Inflammatory macrophage treated with lipopolysaccharide for 1 hour (primary cell): ENCODE measurements at regions not wholly inside any gene's neighbourhood (a gene's known extent, or its start where the extent isn't known, plus 50 kb on each side); places are given as distances from the start of the nearest gene placed in this dataset.
"Not testable (repeated sequence)": the region's sequence is repeated elsewhere in the genome, so short reads cannot be mapped to it uniquely, and the experiment has no call there.

ENCODE experiments used
- DNase-seq, 2 donors: peaks; one replicate each; pipeline ENCODE4 v3.0.0-alpha.2; 2020 to 2022

DNA sequence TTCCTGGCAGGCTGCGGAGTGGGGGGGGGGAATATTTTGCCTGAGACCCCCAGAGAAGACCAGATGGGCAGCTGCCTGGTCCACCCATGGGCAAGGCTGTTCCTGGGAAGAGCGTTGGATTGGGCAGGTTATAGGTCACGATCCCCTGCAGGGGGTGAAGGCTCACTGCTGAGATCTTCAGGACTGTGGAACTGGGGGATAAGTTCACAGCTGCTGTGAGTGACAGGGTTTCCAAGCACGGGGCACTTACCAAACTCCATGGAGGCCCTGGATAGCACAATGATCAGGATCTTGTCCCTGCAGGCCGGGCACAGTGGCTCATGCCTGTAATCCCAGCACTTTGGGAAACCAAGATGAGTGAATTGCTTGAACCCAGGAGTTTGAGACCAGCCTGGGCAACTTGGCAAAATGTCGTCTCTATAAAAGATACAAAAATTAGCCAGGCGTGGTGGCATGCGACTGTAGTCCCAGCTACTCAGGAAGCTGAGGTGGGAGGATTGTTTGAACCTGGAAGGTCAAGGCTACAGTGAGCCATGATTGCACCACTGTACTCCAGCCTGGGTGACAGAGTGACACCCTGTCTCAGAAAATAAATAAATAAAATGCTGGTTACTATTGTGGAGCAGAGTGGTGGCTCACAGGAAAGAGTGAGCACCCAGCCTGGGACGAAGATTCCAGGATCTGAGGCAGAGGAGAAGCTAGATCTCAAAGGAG lies 68.0 kb upstream of the HELT start:
- DNase-seq = no peak

DNA sequence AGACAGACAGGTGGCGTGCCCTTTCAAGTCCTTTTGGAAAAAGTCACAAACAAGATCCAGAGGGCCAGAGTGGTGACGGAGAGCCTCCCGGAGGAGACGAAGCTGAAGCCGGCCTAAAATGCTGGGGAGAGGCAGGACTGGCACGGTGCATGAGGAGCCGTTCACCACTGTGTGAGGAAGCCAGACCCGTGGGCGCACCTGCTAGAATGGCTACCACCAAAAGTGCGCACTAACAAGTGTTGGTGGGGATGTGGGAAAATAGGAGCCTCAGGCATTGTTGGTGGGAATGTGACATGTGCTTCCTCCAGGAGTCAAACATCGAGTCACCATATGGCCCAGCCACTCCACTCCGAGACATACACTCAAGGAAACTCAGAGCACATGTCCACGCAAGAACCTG lies 67.4 kb upstream of the HELT start:
- DNase-seq = no peak

- DNase-seq = no peak
Measured at GRCh38 chr4:184951668-184952160, 66.6 kb upstream of the HELT start.

DNA sequence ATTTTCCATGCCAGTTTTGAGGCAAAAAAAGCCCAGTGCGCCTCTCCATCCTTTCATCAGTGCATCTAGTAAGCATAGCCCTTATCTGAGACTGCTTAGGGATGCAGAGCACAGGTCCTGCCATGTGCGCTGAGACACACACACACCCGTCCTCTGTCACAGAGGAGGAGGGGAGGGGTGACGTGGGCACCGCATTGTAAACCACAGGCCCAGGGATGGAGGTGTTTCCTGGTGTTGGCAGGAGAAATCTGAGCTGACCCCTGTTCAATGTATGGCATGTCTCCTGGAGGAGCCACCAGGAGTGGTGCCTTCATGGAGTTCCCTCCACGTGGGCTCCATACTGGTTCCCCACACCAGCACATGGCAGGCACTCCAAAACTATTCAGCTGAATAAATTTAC lies 65.8 kb upstream of the HELT start:
- DNase-seq = no peak

DNA sequence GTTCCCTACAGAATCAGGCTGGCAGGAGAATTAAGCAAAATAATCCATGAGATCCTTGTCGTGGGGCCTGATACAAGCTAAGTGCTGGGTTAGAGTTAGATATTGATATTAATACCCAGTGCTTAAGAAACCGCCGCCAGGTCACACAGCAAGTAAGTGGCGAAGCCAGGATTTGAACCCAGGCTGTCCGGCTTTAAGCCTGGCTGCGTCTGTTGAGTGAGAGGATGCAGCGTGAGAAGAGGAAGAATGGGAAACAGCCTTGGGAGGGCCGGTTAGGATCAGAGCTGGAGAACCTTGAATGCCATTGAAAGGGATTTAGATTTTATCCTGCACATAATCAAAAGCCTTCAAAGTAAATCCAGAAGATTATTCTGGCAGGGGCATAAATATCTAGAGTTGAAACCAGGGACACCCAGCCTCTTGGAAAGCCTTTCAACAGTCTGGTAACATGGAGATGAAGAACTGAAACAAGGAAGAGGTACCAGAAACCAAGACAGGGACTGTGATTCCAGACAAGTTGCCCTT lies 64.8 kb upstream of the HELT start:
- DNase-seq = no peak

DNA sequence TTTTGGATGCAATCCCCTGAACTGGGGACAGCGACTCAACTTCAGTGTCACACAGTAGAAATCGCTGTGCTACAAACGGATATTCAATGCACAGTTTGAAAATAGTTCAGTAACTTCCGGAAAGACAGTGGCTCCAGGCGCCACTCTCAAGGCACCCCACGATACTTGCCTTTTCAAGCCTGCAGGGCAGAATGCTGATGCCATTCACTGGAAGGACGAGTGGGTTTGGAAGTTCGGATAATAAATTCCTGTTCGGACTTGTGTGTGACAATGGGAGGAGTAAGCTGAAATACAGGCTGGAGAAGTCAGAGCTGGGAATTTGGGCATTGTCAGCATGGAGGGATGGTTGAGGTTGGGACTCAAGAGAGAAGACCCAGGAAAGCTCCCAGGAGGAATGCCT lies 64.3 kb upstream of the HELT start:
- DNase-seq = no peak

DNA sequence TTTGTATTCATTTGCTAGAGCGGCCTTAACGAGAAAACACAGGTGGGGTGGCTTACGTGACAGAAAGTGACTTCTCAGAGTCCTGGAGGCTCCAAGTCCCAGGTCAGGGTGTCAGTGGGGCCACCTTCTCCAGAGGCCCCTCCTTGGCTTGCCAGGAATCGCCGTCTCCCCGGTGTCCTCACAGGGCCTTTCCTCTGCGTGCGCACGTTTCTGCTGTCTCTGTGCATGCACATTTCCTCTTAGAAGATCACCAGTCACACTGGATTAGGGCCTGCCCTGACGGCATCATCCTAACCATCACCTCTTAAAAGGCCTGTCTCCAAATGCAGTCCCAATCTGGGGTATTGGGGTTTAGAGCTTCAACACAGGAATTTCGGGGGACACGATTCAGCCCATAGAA lies 63.8 kb upstream of the HELT start:
- DNase-seq = no peak

DNA sequence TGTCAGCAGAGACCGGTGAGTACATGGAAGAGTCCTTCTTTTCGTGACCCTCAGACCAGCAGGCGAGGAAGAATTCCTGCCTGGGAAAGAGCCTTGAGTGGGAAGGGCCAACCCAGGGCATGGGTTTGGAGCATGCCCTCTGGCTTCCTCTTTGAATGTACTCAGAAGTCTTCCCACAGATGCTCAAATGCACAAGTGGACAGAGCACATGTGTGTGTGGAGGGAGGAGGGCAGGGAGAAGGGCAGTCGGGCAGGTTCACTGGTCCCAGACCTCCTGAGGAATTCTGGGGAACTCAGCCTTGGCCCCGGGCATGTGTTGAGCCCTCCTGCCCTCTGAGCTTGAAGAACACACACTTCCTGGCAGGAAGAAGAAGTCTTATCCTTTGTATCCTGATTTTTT lies 63.2 kb upstream of the HELT start:
- no peak for DNase-seq

GRCh38 chr4:184955636-184956035 lies 62.7 kb upstream of the HELT start:
- DNase-seq = no peak

- no peak for DNase-seq
Measured at GRCh38 chr4:184957446-184958115, 60.7 kb upstream of the HELT start.

DNA sequence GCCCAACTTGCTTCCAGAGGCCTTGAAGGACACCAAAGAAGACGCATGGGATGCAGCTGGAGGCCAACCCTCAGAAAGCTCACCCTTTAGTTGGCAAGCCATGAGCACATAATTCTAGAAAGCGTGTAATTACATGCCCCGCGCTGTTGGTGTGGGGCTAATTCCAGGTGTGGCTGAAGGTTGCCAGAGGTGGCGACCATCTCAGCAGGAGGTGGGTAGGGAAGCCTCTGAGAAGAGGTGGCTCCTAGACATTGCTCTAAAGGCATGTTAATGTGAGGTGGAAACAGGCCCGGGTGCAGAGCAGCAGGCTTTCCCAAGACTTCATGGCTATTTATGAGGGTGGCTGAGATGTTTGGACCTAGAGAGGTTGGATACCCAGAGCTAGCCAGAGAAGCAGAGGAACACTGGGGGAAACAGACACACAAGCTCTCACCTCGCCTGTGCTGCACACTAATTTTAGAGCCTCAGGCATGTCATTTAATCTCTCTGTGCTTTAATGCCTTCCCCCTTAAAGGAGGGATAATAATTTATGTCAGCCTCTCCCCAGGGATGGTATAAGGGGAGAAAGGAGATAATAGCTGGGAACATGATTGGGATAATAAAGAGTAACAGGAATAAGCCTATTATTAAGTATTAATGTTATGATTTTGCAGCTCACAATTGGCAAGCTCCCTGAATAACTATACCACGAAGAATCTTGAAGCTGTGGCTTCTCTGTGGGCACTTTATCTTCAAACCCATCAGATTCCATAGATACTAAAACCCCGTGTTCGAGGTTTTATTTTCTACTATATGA lies 60.0 kb upstream of the HELT start:
- no peak for DNase-seq

DNA sequence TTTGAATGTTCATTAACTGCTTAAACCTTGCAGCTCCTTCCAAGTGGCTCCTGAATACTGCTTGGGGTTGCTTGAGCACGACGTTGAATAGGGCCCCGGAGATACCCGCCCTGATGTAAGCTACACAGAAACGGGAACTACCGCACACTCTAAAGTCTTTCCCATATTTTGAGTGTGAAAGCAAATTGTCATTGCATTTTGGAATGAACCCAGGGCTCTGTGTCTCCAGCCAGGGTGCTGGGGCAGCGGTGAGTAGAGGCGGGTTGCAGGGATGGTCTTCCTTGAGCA lies 59.4 kb upstream of the HELT start:
- peak; percentile 12 to 38 for DNase-seq

GRCh38 chr4:184959309-184959708 lies 59.0 kb upstream of the HELT start:
- peak in 1 of 2 donors; percentile 6 for DNase-seq

- DNase-seq = no peak
Measured at GRCh38 chr4:184959786-184960185, 58.5 kb upstream of the HELT start.

DNA sequence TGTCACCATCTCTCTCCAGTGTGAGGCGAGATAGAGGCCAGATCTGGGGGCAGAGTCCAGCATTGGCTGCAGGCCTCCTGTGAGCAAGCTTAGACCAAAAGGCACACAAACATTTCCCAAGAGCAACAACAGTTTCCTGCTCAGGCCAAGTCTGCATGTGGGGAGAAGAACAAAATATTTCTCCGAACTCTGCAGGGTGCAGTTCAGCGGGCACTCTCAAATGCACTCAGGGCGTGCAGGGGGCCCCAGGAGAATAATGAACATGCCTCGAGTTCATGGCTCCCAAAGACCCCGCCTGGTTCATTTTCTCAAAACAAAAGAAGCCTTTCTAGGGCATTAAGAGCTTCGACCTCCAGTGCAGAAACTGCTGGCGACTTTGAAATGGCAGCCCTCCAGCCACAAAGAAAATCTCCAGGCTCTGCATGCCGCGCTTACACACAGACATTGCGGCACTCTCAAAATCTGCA lies 57.8 kb upstream of the HELT start:
- DNase-seq = no peak

GRCh38 chr4:184961660-184962059 lies 56.6 kb upstream of the HELT start:
- DNase-seq = no peak

DNA sequence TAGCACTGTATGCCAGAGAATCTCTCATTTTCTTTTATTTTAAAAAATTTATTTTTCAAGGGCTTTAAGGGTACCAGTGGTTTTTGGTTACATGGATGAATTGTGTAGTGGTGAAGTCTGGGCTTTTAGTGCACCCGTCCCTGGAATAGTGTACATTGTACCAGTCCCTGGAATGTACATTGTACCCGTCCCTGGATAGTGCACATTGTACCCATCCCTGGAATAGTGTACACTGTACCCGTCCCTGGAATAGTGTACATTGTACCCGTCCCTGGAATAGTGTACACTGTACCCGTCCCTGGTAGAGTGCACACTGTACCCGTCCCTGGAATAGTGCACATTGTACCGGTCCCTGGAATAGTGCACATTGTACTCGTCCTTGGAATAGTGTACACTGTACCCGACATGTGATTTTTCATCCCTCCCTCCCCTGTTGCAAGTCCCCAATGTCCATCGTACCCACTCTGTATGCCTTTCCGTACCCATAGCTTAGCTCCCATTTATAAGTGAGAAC lies 56.1 kb upstream of the HELT start:
- DNase-seq = no peak

DNA sequence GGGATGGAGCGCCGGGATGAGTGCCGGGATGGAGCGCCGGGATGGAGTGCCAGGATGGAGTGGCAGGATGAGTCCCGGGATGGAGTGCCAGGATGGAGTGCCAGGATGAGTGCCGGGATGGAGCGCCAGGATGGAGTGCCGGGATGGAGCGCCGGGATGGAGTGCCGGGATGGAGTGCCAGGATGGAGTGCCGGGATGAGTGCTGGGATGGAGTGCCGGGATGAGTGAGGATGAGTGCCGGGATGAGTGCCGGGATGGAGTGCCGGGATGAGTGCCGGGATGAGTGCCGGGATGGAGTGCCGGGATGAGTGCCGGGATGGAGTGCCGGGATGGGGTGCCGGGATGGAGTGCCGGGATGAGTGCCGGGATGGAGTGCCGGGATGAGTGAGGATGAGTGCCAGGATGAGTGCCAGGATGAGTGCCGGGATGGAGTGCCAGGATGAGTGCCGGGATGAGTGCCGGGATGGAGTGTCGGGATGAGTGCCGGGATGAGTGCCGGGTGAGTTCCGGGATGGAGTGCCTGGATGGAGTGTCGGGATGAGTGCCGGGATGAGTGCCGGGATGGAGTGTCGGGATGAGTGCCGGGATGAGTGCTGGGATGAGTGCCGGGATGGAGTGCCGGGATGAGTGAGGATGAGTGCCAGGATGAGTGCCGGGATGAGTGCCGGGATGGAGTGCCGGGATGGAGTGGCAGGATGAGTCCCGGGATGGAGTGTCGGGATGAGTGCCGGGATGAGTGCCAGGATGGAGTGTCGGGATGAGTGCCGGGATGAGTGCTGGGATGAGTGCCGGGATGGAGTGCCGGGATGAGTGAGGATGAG lies 52.9 kb upstream of the HELT start:
- DNase-seq = not testable (repeated sequence)

DNA sequence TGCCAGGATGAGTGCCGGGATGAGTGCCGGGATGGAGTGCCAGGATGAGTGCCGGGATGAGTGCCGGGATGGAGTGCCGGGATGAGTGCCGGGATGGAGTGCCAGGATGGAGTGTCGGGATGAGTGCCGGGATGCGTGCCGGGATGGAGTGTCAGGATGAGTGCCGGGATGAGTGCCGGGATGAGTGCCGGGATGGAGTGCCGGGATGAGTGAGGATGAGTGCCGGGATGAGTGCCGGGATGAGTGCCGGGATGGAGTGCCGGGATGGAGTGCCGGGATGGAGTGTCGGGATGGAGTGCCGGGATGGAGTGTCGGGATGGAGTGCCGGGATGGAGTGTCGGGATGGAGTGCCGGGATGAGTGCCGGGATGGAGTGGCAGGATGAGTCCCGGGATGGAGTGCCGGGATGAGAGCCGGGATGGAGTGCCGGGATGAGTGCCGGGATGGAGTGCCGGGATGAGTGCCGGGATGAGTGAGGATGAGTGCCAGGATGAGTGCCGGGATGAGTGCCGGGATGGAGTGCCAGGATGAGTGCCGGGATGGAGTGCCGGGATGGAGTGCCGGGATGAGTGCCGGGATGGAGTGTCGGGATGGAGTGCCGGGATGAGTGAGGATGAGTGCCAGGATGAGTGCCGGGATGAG lies 52.1 kb upstream of the HELT start:
- DNase-seq = not testable (repeated sequence)

GRCh38 chr4:184967699-184968098 lies 50.6 kb upstream of the HELT start:
- not testable (repeated sequence) for DNase-seq

- no peak for DNase-seq
Measured at GRCh38 chr4:184968366-184968765, 49.9 kb upstream of the HELT start.
